Testis (tissue), 2 donors: ENCODE measurements at regions not wholly inside any gene's neighbourhood (a gene's known extent, or its start where the extent isn't known, plus 50 kb on each side); places are given as distances from the start of the nearest gene placed in this dataset.

Experiments
- DNase-seq: peaks from one replicate; pipeline ENCODE4 v3.0.0-alpha.2; 2019
- H3K27ac ChIP-seq, 2 donors: fragments of 200-600 bp; sonication (generic); one replicate each; pipeline ENCODE4 v1.5.1; 2019
- H3K27me3 ChIP-seq: fragments of 200-600 bp; sonication (generic); one replicate; pipeline ENCODE4 v1.5.1; 2019
- H3K36me3 ChIP-seq: fragments of 200-600 bp; sonication (generic); one replicate; pipeline ENCODE4 v1.5.1; 2017; ENCODE audit warnings: low read depth; ENCODE audit errors: missing control alignments
- H3K4me1 ChIP-seq: fragments of 200-600 bp; sonication (generic); one replicate; pipeline ENCODE4 v1.5.1; 2019
- H3K4me3 ChIP-seq, 2 donors: fragments of 200-600 bp; sonication (generic); one replicate each; pipeline ENCODE4 v1.5.1; 2017 to 2019
- H3K9me3 ChIP-seq: fragments of 200-600 bp; sonication (generic); one replicate; pipeline ENCODE4 v1.5.1; 2017
- POLR2A ChIP-seq: fragments of 450-650 bp; IDR thresholded peaks from one replicate; pipeline ENCODE4 v1.6.1; 2017; ENCODE audit warnings: antibody characterized with exemption, mild to moderate bottlenecking, moderate library complexity
- WGBS, 2 donors: methylation state at CpG; one replicate each; pipeline ENCODE4 v1.1.5; 2018; 5-methylcytosine and 5-hydroxymethylcytosine counted together
- intact Hi-C: fragments of 100-400 bp; cut with DNase I; formaldehyde crosslinking; loops from one replicate; pipeline ENCODE4 v1.15.1; 2023; ENCODE audit warnings: low total_unique reads
- TF ChIP-seq, protein P1 (sequence below), 3 experiments: fragments of 450-650 bp in 2 of 3; fragments of 200-600 bp in 1 of 3; sonication (generic) in 1 of 3; IDR thresholded peaks; one replicate each; pipeline ENCODE4 v1.5.1; 2016 to 2019; ENCODE audit warnings: antibody characterized with exemption in 3 of 3, mild to moderate bottlenecking in 2 of 3, moderate library complexity in 1 of 3

- H3K4me3 ChIP-seq, result no peak overlapping the region
- H3K4me1 ChIP-seq, result peaks cover 26% of the 10 kb centered on the region
- no peak overlapping the region for H3K27ac ChIP-seq
- intact Hi-C loops, result no loop called here
- DNase-seq, result no peak
- WGBS, 2 donors, result 95 to 100% methylated on average over 1 of the region's 1 CpG
- no peaks in the 10 kb centered on the region for H3K9me3 ChIP-seq
- TF ChIP-seq, protein P1, sequence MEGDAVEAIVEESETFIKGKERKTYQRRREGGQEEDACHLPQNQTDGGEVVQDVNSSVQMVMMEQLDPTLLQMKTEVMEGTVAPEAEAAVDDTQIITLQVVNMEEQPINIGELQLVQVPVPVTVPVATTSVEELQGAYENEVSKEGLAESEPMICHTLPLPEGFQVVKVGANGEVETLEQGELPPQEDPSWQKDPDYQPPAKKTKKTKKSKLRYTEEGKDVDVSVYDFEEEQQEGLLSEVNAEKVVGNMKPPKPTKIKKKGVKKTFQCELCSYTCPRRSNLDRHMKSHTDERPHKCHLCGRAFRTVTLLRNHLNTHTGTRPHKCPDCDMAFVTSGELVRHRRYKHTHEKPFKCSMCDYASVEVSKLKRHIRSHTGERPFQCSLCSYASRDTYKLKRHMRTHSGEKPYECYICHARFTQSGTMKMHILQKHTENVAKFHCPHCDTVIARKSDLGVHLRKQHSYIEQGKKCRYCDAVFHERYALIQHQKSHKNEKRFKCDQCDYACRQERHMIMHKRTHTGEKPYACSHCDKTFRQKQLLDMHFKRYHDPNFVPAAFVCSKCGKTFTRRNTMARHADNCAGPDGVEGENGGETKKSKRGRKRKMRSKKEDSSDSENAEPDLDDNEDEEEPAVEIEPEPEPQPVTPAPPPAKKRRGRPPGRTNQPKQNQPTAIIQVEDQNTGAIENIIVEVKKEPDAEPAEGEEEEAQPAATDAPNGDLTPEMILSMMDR (IDR thresholded peaks at IDR 0.05), result no peak
- TF ChIP-seq POLR2A, result no peak
- H3K36me3 ChIP-seq, result no peaks in the 10 kb centered on the region
- H3K27me3 ChIP-seq, result no peaks in the 10 kb centered on the region
Measured at GRCh38 chr4:123598331-123598730, 201.7 kb downstream of the SPRY1 start.

DNA sequence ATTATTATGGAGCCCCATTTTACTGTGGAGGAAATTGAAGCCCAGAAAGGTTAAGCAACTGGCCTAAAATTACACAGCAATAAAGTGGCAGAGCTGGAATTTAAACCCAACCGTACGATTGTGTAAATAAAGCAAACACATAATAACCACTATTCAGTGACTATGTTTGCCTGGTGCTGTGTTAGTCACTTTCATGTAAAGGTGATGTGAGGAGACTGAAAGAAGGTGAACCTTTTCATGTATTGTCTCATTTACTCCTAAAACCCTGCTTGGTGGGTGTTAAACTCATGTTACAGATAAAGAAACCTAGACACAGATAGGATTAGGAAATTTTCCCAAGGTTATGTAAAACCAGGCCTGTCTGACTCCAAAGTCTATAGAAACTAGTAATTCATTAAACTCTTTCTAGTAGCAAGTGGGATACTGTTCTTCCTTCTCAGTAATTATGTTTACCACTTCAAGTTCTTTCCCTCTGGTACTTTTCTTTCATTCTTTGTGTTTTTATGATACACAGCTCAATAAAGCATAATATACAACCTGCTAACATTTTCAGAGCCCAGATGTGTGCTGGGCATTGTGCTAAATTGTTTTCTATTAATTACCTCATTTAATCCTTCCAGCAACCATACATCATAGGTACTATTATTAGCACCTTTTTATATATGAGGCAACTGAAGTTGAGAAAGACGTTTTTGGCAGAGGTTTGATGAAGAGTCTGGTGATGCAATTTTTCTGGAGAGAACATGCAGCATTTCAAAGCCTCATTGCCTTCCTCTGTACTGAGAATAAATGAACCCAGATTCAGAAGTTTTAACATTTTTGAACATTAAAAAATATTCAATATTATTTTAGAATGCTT, 202.7 kb downstream of the SPRY1 start:
- no peaks in the 10 kb centered on the region for H3K27me3 ChIP-seq
- DNase-seq, result no peak
- TF ChIP-seq, protein P1 (IDR thresholded peaks at IDR 0.05), result no peak
- no peak for TF ChIP-seq POLR2A
- H3K27ac ChIP-seq, result peak overlapping the region; percentile 79 to 83
- H3K9me3 ChIP-seq, result no peaks in the 10 kb centered on the region
- WGBS, 2 donors, result 73 to 79% methylated on average over 3 of the region's 3 CpGs
- peaks cover 26% of the 10 kb centered on the region for H3K4me1 ChIP-seq
- H3K36me3 ChIP-seq, result no peaks in the 10 kb centered on the region
- H3K4me3 ChIP-seq, result no peak overlapping the region
- intact Hi-C loops, result no loop called here

- Histone ChIP-seq H3K27me3 (no peaks in the 10 kb centered on the region), H3K4me3 (no peak overlapping the region), H3K4me1 (peaks cover 26% of the 10 kb centered on the region), H3K9me3 (no peaks in the 10 kb centered on the region), H3K36me3 (no peaks in the 10 kb centered on the region), H3K27ac (peak overlapping the region; percentile 79 to 83)
- intact Hi-C loops, result no loop called here
- DNase-seq, result peak; percentile 93
- WGBS, 2 donors, result 28 to 43% methylated on average over 5 of the region's 5 CpGs
- no peak for TF ChIP-seq POLR2A
- TF ChIP-seq, protein P1 (IDR thresholded peaks at IDR 0.05), result no peak
Measured at GRCh38 chr4:123599920-123600810, 203.6 kb downstream of the SPRY1 start.

DNA sequence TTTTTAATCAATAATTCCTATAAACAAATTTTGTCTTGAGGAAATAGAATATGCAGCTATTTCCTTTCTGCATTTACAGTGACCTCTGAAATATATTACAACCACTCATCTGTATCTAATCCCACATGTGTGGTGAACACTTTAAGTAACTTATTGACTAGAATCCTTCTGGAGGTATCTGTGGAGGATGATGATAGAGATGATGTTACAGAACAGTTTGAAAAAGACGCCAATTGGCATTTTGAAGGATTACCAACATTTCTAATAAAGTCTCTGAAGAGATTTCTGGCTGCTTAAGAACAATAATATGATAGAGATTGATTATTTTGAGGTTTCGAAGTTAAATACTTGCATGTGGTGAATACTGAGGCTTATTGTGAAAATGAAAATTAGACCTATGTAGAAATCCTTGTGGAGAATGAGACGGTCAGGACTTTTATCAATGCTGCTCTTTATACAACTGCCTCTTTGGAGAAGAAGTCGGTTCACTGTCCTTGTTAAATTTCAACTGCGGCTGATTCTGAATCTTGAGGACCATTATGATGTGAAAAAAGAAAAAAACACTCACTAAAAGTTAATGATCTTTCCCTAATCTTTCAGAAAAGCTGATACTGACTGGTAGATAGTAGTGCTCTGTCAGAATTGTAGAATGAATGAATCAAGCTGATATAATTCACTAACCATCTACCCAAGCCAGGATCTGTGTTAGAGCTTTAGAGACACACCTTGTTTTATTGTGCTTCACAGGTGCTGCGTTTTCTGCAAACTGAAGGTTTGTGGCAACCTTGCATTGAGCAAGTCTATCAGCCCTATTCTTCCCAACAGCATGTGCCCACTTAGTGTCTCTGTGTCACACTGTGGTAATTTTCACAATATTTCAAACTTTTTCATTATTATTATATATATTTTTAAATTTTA, 204.7 kb downstream of the SPRY1 start:
- Histone ChIP-seq H3K9me3 (no peaks in the 10 kb centered on the region), H3K36me3 (no peaks in the 10 kb centered on the region), H3K27me3 (no peaks in the 10 kb centered on the region), H3K4me1 (peaks cover 26% of the 10 kb centered on the region), H3K4me3 (no peak overlapping the region), H3K27ac (peak overlapping the region; percentile 79 to 83)
- TF ChIP-seq POLR2A, result no peak
- TF ChIP-seq, protein P1 (IDR thresholded peaks at IDR 0.05), result no peak
- DNase-seq, result no peak
- intact Hi-C loops, result no loop called here
- WGBS, 2 donors, result 62 to 78% methylated on average over 6 of the region's 6 CpGs
